PFSK-1 (cell line): ENCODE measurements at regions not wholly inside any gene's neighbourhood (a gene's known extent, or its start where the extent isn't known, plus 50 kb on each side); places are given as distances from the start of the nearest gene placed in this dataset.

ENCODE experiments used
- FOXP2 ChIP-seq: optimal IDR thresholded peaks from 2 replicates; pipeline ENCODE3; 2011; ENCODE audit warnings: borderline replicate concordance, control low read depth, inconsistent platforms; ENCODE audit not compliant: insufficient read depth; ENCODE audit errors: extremely low read length, extremely low read depth
- POLR2AphosphoS5 ChIP-seq: IDR thresholded peaks from 2 replicates; pipeline ENCODE4 v1.6.1; 2012; ENCODE audit warnings: low read depth, mild to moderate bottlenecking, control low read depth, low read length, moderate library complexity
- SIN3A ChIP-seq: IDR thresholded peaks from 2 replicates; pipeline ENCODE4 v1.6.1; 2012; ENCODE audit warnings: mild to moderate bottlenecking, low read length, moderate library complexity, borderline replicate concordance; ENCODE audit not compliant: insufficient read depth
- TAF1 ChIP-seq: IDR thresholded peaks from 2 replicates; pipeline ENCODE4 v1.6.1; 2012; ENCODE audit warnings: low read length, control low read depth, borderline replicate concordance; ENCODE audit not compliant: insufficient read depth
- TF ChIP-seq, protein P1 (sequence below), 2 experiments: IDR thresholded peaks; 2 replicates each; pipeline versions ENCODE4 v1.6.1 to v1.8.0; 2011 to 2012; ENCODE audit warnings: low read depth in 2 of 2, low read length in 2 of 2, control low read depth in 1 of 2, inconsistent platforms in 1 of 2, mild to moderate bottlenecking in 1 of 2, moderate library complexity in 1 of 2; ENCODE audit not compliant: insufficient read depth in 1 of 2

DNA sequence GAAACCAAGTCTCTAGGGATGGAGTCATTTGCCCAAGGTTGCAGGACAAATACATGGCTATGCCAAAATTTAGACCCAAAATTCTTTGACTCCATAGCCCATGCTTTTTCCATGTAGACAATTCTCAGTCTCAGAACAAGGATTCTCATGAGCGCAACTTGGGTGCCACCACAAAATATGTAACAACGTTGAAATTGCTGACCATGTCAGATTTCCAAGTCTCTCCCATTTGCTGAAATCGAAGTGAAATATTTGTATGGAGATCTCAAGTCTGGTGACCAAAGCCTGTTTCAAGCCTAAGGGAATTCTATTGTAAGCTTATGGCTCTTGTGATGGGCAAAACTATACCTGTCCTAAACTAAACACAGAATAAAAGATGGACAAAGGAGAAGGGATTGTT, 333.5 kb downstream of the AEBP2 start:
- TF ChIP-seq SIN3A = no peak
- TF ChIP-seq POLR2AphosphoS5 = no peak
- TF ChIP-seq FOXP2 = no peak
- TF ChIP-seq, protein P1, sequence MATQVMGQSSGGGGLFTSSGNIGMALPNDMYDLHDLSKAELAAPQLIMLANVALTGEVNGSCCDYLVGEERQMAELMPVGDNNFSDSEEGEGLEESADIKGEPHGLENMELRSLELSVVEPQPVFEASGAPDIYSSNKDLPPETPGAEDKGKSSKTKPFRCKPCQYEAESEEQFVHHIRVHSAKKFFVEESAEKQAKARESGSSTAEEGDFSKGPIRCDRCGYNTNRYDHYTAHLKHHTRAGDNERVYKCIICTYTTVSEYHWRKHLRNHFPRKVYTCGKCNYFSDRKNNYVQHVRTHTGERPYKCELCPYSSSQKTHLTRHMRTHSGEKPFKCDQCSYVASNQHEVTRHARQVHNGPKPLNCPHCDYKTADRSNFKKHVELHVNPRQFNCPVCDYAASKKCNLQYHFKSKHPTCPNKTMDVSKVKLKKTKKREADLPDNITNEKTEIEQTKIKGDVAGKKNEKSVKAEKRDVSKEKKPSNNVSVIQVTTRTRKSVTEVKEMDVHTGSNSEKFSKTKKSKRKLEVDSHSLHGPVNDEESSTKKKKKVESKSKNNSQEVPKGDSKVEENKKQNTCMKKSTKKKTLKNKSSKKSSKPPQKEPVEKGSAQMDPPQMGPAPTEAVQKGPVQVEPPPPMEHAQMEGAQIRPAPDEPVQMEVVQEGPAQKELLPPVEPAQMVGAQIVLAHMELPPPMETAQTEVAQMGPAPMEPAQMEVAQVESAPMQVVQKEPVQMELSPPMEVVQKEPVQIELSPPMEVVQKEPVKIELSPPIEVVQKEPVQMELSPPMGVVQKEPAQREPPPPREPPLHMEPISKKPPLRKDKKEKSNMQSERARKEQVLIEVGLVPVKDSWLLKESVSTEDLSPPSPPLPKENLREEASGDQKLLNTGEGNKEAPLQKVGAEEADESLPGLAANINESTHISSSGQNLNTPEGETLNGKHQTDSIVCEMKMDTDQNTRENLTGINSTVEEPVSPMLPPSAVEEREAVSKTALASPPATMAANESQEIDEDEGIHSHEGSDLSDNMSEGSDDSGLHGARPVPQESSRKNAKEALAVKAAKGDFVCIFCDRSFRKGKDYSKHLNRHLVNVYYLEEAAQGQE (IDR thresholded peaks at IDR 0.05; ENCODE audit: insufficient read depth in 1 of 2, low read depth in 2 of 2, low read length in 2 of 2) = no peak
- no peak for TF ChIP-seq TAF1

- TF ChIP-seq FOXP2 (no peak), POLR2AphosphoS5 (no peak), SIN3A (no peak), TAF1 (no peak)
- TF ChIP-seq, protein P1 (IDR thresholded peaks at IDR 0.05; ENCODE audit: insufficient read depth in 1 of 2, low read depth in 2 of 2, low read length in 2 of 2) = no peak
Observed at GRCh38 chr12:19775241-19775640, 335.9 kb downstream of the AEBP2 start.

- TF ChIP-seq POLR2AphosphoS5 (no peak), TAF1 (no peak), SIN3A (no peak), FOXP2 (no peak)
- TF ChIP-seq, protein P1 (IDR thresholded peaks at IDR 0.05; ENCODE audit: insufficient read depth in 1 of 2, low read depth in 2 of 2, low read length in 2 of 2) = no peak
Observed at GRCh38 chr12:19778172-19778571, 338.9 kb downstream of the AEBP2 start.

DNA sequence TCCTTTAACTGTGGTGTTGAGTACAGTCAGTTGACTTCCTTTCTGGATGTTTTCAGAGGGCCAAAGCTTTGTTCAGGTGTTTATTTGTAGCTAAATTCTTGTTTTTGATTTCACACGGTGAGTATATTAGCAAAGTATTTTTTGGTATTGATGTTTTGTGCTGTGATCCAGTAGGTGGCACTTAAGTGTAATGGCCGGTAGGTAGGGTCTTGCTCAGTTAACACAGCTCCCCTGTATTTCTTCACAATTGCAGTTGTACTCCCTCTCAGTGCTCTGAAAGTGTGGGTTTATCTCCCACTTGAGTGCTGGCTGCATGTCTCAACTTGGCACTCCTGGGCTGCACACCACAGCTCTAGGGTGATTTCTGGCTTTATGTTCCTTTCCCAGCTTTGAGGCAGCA, 339.5 kb downstream of the AEBP2 start:
- TF ChIP-seq POLR2AphosphoS5 = no peak
- TF ChIP-seq FOXP2 = no peak
- no peak for TF ChIP-seq TAF1

- TF ChIP-seq TAF1 (no peak), FOXP2 (no peak), POLR2AphosphoS5 (no peak), SIN3A (no peak)
- TF ChIP-seq, protein P1 (IDR thresholded peaks at IDR 0.05; ENCODE audit: insufficient read depth in 1 of 2, low read depth in 2 of 2, low read length in 2 of 2) = no peak
Observed at GRCh38 chr12:19779395-19780056, 340.2 kb downstream of the AEBP2 start.
